ENCODE measurements at regions not wholly inside any gene's neighbourhood (a gene's known extent, or its start where the extent isn't known, plus 50 kb on each side); places are given as distances from the start of the nearest gene placed in this dataset.

DNA sequence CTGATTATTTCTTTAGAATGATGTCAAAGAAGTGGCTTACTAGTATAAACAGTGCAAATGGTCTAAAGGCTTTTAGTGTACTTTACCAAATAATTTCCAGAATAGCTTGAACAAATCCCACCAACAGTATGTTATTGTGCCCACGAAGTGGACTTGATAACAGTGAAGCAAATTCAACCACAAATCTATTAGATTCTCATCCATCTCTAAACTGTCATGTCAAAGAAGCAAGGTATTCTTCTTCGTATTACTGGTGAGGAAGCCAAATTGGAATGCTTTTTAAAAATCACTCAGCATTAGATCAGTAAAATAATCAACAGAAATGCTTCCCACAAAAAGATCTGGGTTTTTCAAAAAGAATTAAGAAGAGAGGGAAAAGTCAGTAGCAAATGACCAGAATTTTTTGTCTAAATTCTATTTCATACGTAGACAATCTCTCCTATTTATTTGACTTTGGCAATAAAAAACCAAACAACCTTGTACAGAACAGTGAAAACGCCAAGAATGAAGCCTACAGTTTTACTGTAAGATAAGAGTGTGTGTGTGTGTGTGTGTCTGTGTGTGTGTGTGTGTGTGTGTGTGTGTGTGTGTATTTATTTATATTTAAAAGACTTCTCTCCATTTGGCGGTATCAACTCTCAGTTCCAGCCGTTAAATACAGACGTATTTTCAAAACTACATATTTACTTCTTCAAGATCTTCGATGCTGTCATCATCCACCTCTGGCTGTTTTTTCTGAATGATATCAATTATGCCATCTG is 114.6 kb downstream of the CYB561 start:
- H3K9me3 ChIP-seq (ENCODE audit: severe bottlenecking): no peaks in the 10 kb centered on the region
- H3K4me3 ChIP-seq (ENCODE audit: low read depth, low read length): no peak overlapping the region
- DNase-seq: no peak
- H3K27ac ChIP-seq: no peak overlapping the region
- no peaks in the 10 kb centered on the region for H3K36me3 ChIP-seq
- H3K27me3 ChIP-seq (ENCODE audit: insufficient read depth, low read depth, severe bottlenecking): no peaks in the 10 kb centered on the region
- TF ChIP-seq, protein P1, sequence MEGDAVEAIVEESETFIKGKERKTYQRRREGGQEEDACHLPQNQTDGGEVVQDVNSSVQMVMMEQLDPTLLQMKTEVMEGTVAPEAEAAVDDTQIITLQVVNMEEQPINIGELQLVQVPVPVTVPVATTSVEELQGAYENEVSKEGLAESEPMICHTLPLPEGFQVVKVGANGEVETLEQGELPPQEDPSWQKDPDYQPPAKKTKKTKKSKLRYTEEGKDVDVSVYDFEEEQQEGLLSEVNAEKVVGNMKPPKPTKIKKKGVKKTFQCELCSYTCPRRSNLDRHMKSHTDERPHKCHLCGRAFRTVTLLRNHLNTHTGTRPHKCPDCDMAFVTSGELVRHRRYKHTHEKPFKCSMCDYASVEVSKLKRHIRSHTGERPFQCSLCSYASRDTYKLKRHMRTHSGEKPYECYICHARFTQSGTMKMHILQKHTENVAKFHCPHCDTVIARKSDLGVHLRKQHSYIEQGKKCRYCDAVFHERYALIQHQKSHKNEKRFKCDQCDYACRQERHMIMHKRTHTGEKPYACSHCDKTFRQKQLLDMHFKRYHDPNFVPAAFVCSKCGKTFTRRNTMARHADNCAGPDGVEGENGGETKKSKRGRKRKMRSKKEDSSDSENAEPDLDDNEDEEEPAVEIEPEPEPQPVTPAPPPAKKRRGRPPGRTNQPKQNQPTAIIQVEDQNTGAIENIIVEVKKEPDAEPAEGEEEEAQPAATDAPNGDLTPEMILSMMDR (IDR thresholded peaks at IDR 0.05; ENCODE audit: low read depth, low read length): no peak

DNA sequence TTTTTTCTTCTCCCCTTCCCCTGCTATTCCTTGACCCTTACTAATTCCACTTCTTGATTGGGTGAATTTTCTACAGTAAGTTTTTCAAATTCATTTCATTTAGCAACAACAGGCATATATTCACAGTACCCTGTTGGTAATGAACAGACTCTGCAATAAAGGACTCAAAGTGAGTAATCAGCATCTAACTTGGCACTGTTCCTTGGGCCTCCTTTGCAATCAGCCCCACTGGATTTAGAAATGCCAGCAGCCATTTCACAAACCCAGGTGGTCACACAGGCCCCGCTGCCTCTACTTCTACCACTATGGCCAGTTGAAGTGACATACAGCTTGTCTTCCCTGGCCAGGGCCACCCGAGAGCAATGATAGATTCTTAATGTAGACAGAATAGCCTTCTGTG is 113.8 kb downstream of the CYB561 start:
- DNase-seq: no peak
- Histone ChIP-seq H3K36me3 (no peaks in the 10 kb centered on the region), H3K9me3 (ENCODE audit: severe bottlenecking) (no peaks in the 10 kb centered on the region), H3K27ac (no peak overlapping the region), H3K4me3 (ENCODE audit: low read depth, low read length) (no peak overlapping the region), H3K27me3 (ENCODE audit: insufficient read depth, low read depth, severe bottlenecking) (no peaks in the 10 kb centered on the region)
- TF ChIP-seq, protein P1 (IDR thresholded peaks at IDR 0.05; ENCODE audit: low read depth, low read length): no peak

DNA sequence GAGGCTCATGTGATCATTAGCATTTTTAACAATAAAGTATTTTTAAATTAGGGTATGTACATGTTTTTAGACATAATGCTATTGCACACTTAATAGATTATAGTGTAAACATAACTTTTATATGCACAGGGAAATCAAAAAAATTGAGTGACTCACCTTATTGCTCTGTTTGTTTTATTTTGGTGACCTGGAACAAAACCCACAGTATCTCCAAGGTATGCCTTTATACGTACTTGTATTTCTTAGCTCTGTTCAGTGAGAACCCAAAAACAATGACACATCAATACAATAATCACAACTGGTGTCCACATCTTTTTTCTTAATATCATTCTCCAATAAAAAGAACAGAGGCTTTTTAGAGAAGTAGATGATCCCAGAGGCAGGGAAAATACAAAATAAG is 112.2 kb downstream of the CYB561 start:
- H3K27me3 ChIP-seq (ENCODE audit: insufficient read depth, low read depth, severe bottlenecking): no peaks in the 10 kb centered on the region
- H3K27ac ChIP-seq: no peak overlapping the region
- H3K4me3 ChIP-seq (ENCODE audit: low read depth, low read length): no peak overlapping the region
- no peaks in the 10 kb centered on the region for H3K9me3 ChIP-seq (ENCODE audit: severe bottlenecking)
- TF ChIP-seq, protein P1 (IDR thresholded peaks at IDR 0.05; ENCODE audit: low read depth, low read length): no peak
- no peak for DNase-seq
- H3K36me3 ChIP-seq: no peaks in the 10 kb centered on the region

DNA sequence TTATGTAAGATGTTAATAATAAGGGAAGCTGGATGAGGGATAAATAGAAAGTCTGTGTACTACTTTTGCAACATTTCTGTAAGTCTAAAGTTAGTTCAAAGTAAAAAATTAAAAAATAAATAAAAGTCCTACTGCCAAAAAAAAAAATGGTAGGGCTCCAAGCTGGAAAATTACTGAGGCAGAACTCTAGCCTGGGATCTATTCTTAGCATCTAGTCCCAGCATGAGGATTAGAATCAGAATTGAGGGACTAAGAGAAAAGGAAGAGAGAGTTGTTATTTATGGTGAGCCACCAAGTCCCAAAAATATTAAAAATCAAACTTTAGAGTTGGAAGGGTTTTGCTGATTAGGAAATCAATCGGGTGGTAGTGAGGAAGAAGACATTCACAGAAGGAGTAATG is 110.3 kb downstream of the CYB561 start:
- Histone ChIP-seq H3K36me3 (peaks cover 3% of the 10 kb centered on the region; the same call in 1 of the 2 replicates), H3K4me3 (ENCODE audit: low read depth, low read length) (no peak overlapping the region), H3K27me3 (ENCODE audit: insufficient read depth, low read depth, severe bottlenecking) (no peaks in the 10 kb centered on the region), H3K9me3 (ENCODE audit: severe bottlenecking) (no peaks in the 10 kb centered on the region), H3K27ac (no peak overlapping the region)
- TF ChIP-seq, protein P1 (IDR thresholded peaks at IDR 0.05; ENCODE audit: low read depth, low read length): no peak
- DNase-seq: no peak

- H3K36me3 ChIP-seq: peaks cover 10% of the 10 kb centered on the region
- H3K9me3 ChIP-seq (ENCODE audit: severe bottlenecking): no peaks in the 10 kb centered on the region
These were observed 108.5 kb downstream of the CYB561 start for GRCh38 chr17:63337579-63337978.

More at GRCh38 chr17:63337579-63337978, 108.5 kb downstream of the CYB561 start:
- DNase-seq: no peak
- H3K27me3 ChIP-seq (ENCODE audit: insufficient read depth, low read depth, severe bottlenecking): no peaks in the 10 kb centered on the region
- TF ChIP-seq, protein P1 (IDR thresholded peaks at IDR 0.05; ENCODE audit: low read depth, low read length): no peak
- H3K27ac ChIP-seq: no peak overlapping the region
- H3K4me3 ChIP-seq (ENCODE audit: low read depth, low read length): no peak overlapping the region

Measured in WERI-Rb-1 (cell line).